ENCODE measurements at regions not wholly inside any gene's neighbourhood (a gene's known extent, or its start where the extent isn't known, plus 50 kb on each side); places are given as distances from the start of the nearest gene placed in this dataset.

GRCh38 chr12:115010324-115010995 is 326.5 kb upstream of the TBX3 start:
- TF ChIP-seq PATZ1 (CRISPR knock-in tag; IDR thresholded peaks at IDR 0.05; ENCODE audit: borderline replicate concordance) = no peak
- no peak for TF ChIP-seq GLIS3 (CRISPR knock-in tag; IDR thresholded peaks at IDR 0.05)
- TF ChIP-seq ZFP3 (CRISPR knock-in tag; IDR thresholded peaks at IDR 0.05) = no peak
- TF ChIP-seq ZC3H10 (CRISPR knock-in tag; IDR thresholded peaks at IDR 0.05) = no peak
- TF ChIP-seq TOX (CRISPR knock-in tag; IDR thresholded peaks at IDR 0.05; ENCODE audit: borderline replicate concordance) = no peak
- TF ChIP-seq OSR1 (CRISPR knock-in tag; IDR thresholded peaks at IDR 0.05) = no peak
